ENCODE measurements at regions not wholly inside any gene's neighbourhood (a gene's known extent, or its start where the extent isn't known, plus 50 kb on each side); places are given as distances from the start of the nearest gene placed in this dataset.
"Not testable (repeated sequence)": the region's sequence is repeated elsewhere in the genome, so short reads cannot be mapped to it uniquely, and the experiment has no call there.

DNA sequence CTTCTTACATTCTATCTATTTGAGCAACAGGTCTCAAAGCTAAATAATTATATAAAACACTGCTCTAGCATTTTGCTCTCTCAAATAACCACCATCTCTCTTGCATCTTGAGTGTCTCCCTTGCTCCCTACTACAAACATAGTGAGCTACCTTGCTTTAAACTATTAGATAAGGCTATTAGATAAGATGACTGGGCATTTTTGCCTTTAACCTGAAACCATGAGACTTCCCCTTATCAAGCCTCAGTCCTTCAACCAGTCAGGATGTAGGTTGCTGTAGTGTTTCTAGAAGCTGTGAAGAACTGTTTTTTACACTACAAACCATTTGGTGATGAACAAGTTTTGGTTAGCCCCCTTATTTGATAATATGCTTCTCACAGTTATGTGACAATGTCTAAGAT is 115.4 kb upstream of the MAP2 start:
- Histone ChIP-seq H3K27me3 (no peaks in the 10 kb centered on the region), H3K4me3 (no peak overlapping the region), H3K36me3 (ENCODE audit: low read depth, missing control alignments) (no peaks in the 10 kb centered on the region), H3K27ac (no peak overlapping the region), H3K4me1 (no peaks in the 10 kb centered on the region), H3K9me3 (no peaks in the 10 kb centered on the region)
- TF ChIP-seq, protein P1, sequence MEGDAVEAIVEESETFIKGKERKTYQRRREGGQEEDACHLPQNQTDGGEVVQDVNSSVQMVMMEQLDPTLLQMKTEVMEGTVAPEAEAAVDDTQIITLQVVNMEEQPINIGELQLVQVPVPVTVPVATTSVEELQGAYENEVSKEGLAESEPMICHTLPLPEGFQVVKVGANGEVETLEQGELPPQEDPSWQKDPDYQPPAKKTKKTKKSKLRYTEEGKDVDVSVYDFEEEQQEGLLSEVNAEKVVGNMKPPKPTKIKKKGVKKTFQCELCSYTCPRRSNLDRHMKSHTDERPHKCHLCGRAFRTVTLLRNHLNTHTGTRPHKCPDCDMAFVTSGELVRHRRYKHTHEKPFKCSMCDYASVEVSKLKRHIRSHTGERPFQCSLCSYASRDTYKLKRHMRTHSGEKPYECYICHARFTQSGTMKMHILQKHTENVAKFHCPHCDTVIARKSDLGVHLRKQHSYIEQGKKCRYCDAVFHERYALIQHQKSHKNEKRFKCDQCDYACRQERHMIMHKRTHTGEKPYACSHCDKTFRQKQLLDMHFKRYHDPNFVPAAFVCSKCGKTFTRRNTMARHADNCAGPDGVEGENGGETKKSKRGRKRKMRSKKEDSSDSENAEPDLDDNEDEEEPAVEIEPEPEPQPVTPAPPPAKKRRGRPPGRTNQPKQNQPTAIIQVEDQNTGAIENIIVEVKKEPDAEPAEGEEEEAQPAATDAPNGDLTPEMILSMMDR (IDR thresholded peaks at IDR 0.05): no peak
- no peak for TF ChIP-seq POLR2A (IDR thresholded peaks at IDR 0.05)
- intact Hi-C loops (cut with DNase I; ENCODE audit: low total_unique reads): no loop called here
- DNase-seq: no peak

GRCh38 chr2:209311948-209312347 is 111.9 kb upstream of the MAP2 start:
- Histone ChIP-seq H3K27ac (no peak overlapping the region), H3K4me3 (no peak overlapping the region), H3K36me3 (ENCODE audit: low read depth, missing control alignments) (no peaks in the 10 kb centered on the region), H3K4me1 (no peaks in the 10 kb centered on the region), H3K9me3 (no peaks in the 10 kb centered on the region), H3K27me3 (no peaks in the 10 kb centered on the region)
- no peak for DNase-seq
- 34 to 53% methylated on average over 2 of the region's 2 CpGs for WGBS, 2 donors
- intact Hi-C loops (cut with DNase I; ENCODE audit: low total_unique reads): no loop called here
- TF ChIP-seq, protein P1 (IDR thresholded peaks at IDR 0.05): no peak
- TF ChIP-seq POLR2A (IDR thresholded peaks at IDR 0.05): no peak

- intact Hi-C loops (cut with DNase I; ENCODE audit: low total_unique reads): not testable (repeated sequence)
- WGBS, 2 donors: 78 to 98% methylated on average over 1 of the region's 1 CpG
Measured at GRCh38 chr2:209312450-209312849, 111.4 kb upstream of the MAP2 start.

GRCh38 chr2:209314653-209315052 is 109.2 kb upstream of the MAP2 start:
- TF ChIP-seq, protein P1 (IDR thresholded peaks at IDR 0.05): no peak
- no peak for TF ChIP-seq POLR2A (IDR thresholded peaks at IDR 0.05)
- Histone ChIP-seq H3K4me3 (no peak overlapping the region), H3K4me1 (no peaks in the 10 kb centered on the region), H3K36me3 (ENCODE audit: low read depth, missing control alignments) (no peaks in the 10 kb centered on the region), H3K9me3 (no peaks in the 10 kb centered on the region), H3K27me3 (no peaks in the 10 kb centered on the region), H3K27ac (no peak overlapping the region)
- DNase-seq: no peak
- intact Hi-C loops (cut with DNase I; ENCODE audit: low total_unique reads): no loop called here
- 93 to 96% methylated on average over 2 of the region's 2 CpGs for WGBS, 2 donors

More at GRCh38 chr2:209312450-209312849, 111.4 kb upstream of the MAP2 start:
- H3K4me3 ChIP-seq; H3K36me3 ChIP-seq (ENCODE audit: low read depth, missing control alignments); DNase-seq; H3K9me3 ChIP-seq; H3K27ac ChIP-seq; H3K27me3 ChIP-seq; H3K4me1 ChIP-seq: not testable (repeated sequence)

DNA sequence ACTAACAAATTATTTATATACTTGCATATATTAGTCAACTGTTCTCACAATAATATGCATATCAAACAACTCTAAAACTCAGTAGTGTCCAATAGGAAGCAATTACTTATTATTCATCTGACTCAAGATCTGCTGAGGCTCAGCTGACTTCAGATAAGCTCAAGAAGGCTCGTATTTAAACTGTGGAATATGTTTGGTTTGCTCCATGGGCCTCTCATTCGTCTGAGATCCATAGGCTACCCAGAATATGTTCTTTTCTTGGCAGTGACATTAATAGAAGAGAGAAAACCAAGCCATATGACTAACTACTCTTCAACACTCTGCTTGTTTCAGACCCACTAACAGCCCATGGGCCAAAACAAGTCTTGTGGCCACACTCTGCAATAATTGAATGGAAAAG is 107.7 kb upstream of the MAP2 start:
- H3K4me3 ChIP-seq: no peak overlapping the region
- 71 to 74% methylated on average over 2 of the region's 2 CpGs for WGBS, 2 donors
- H3K36me3 ChIP-seq (ENCODE audit: low read depth, missing control alignments): no peaks in the 10 kb centered on the region
- H3K27me3 ChIP-seq: no peaks in the 10 kb centered on the region
- H3K27ac ChIP-seq: no peak overlapping the region
- intact Hi-C loops (cut with DNase I; ENCODE audit: low total_unique reads): no loop called here
- no peaks in the 10 kb centered on the region for H3K4me1 ChIP-seq
- H3K9me3 ChIP-seq: no peaks in the 10 kb centered on the region
- TF ChIP-seq POLR2A (IDR thresholded peaks at IDR 0.05): no peak
- TF ChIP-seq, protein P1 (IDR thresholded peaks at IDR 0.05): no peak
- DNase-seq: no peak
